Forelimb muscle (tissue), 1 donor: ENCODE measurements at regions not wholly inside any gene's neighbourhood (a gene's known extent, or its start where the extent isn't known, plus 50 kb on each side); places are given as distances from the start of the nearest gene placed in this dataset.
"Not testable (repeated sequence)": the region's sequence is repeated elsewhere in the genome, so short reads cannot be mapped to it uniquely, and the experiment has no call there.

Experiments
- DNase-seq: peaks from one replicate; pipeline ENCODE4 v3.0.0-alpha.2; 2013; ENCODE audit warnings: low read depth

GRCh38 chr20:55533632-55534031, 471.7 kb downstream of the CBLN4 start:
- no peak for DNase-seq

GRCh38 chr20:55530763-55531162, 474.6 kb downstream of the CBLN4 start:
- DNase-seq = no peak

- DNase-seq = no peak
Observed at GRCh38 chr20:55528482-55528881, 476.8 kb downstream of the CBLN4 start.

DNA sequence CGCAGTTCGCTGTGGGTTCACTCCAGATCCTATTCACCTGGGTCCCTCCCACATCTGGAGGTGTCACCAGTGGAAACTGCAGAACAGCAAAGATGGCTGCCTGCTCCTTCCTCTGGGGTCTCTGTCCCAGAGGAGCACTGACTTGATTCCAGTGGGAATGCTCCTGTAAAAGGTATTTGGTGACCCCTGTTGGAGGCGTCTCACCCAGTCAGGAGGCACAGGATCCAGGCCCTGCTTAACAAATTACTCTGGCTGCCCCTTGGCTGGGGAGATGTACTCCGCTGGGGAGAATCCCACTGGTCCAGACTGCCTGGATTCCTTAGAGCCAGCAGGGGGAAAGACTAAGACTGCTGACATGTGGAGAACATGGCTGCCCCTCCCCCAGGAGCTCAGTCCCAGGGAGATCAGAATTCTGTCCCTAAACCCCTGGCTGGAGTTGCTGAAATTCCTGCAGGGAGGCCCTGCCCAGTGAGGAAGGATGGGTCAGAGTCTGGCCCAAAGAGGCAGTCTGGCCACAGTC, 483.0 kb downstream of the CBLN4 start:
- no peak for DNase-seq

DNA sequence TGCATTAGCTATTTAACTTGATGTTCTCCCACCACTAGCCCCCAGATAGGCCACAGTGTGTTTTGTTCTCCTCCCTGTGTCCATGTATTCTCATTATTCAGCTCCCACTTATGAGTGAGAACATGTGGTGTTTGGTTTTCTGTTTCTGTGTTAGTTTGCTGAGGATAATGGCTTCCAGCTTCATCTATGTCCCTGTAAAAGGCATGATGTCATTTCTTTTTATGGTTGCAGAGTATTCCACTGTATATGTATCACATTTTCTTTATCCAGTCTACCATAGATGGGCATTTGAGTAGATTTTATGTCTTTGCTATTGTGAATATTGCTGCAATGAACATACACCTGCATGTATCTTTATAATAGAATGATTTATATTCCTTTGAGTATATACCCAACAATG, 487.7 kb downstream of the CBLN4 start:
- DNase-seq = not testable (repeated sequence)

DNA sequence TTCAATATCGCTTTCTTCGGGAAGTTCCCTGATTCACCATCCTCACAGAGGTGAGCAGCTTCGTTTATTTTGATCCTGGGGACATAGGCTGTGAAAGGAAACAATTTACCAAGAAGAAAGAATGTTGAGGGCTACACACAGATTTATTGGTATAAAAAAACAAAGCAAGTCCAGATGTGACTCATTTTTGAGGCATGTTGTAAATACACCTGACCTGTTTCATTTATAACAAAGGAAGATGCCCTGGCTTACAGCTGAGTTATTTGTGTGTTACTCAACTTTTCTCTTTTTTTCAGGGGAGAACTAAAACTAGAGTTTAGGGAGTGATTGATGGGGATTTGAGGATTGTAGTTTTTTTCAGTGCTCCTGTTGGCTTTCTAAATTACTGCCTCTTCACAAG, 489.5 kb downstream of the CBLN4 start:
- no peak for DNase-seq

- no peak for DNase-seq
Observed at GRCh38 chr20:55514531-55514930, 490.8 kb downstream of the CBLN4 start.

- DNase-seq = no peak
Observed at GRCh38 chr20:55513954-55514353, 491.4 kb downstream of the CBLN4 start.

DNA sequence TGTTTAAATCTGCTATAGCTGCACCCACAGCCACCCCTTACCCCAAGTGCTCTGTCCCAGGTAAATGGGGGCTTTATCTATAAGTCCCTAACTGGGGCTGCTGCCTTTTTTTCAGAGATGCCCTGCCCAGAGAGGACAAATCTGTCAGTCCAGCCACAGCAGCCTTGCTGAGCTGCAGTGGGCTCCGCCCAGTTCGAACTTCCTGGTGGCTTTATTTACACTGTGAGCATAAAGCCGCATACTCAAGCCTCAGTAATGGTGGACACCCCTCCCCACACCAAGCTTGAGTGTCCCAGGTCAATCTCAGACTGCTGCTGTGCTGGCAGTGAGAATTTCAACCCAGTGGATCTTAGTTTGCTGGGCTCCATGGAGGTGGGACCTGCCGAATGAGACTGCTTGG, 505.2 kb downstream of the CBLN4 start:
- DNase-seq = no peak

DNA sequence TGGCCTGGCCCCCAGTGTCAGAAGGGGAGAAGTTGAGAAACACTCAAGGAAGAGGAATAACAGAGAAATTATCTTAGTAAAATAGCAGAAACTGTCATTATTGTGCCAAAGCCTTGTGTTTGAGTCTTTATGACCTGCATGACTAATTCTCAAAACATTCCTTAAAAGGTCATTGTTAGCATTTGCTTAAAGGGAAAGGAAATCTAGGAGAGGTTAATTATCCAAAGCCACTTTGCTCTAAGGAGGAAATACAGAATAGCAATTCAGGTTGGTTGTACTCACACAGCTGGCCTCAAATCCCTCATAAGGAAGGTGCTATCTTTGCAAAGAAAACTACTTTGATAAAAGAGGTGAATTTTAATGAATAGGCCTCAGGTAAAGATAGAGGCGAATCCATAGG, 516.7 kb downstream of the CBLN4 start:
- DNase-seq = no peak

DNA sequence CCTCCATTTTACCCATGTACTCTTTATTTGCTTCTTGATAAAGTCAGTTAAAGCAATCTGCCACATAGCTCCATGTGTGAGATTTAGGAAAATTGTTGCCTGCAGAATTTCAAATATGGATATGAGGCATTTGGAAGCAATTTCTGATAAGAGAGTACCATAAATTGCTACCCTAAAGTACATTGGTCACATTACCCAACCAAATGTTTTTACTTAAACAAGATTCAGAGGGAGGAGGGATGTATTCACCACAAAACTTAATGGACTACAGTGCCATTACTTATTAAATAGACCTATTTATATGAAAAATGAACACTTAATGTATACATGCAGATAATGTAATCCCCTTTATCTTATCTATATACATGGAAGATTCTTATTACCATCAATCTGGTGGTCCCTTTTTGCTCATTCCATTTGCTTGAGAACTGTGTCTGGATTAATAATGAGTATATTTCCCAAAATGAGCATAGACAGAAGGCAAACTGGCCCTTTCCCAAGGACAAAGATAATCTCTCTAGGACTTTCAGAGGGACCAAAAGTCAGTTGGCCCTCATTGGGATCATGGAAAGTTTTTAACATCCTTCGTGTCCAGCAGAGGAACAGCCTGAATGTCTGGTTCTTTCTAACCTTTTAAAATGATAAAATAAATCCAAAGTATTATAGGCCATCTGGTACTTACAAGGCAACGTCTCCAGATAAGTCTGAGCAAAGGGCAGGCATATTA, 526.4 kb downstream of the CBLN4 start:
- DNase-seq = no peak

DNA sequence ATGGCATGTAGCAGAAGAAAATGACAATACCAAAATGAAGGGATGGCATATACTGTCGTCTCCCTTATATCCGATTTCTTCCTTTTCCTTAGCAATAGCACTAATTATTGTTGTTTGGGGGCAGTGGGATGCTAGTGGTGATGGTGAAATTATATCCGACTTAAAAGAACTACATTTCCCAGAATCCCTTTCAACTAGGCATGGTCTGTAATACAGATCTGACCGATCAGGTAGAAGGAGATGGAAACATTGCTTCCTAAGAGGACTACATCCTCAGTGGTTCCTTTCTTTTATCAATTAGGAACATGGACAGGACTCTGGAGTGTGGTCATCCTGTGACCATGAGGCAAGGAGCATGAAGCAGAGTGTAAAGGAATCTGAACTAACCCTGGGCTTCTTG, 532.6 kb downstream of the CBLN4 start:
- no peak for DNase-seq

DNA sequence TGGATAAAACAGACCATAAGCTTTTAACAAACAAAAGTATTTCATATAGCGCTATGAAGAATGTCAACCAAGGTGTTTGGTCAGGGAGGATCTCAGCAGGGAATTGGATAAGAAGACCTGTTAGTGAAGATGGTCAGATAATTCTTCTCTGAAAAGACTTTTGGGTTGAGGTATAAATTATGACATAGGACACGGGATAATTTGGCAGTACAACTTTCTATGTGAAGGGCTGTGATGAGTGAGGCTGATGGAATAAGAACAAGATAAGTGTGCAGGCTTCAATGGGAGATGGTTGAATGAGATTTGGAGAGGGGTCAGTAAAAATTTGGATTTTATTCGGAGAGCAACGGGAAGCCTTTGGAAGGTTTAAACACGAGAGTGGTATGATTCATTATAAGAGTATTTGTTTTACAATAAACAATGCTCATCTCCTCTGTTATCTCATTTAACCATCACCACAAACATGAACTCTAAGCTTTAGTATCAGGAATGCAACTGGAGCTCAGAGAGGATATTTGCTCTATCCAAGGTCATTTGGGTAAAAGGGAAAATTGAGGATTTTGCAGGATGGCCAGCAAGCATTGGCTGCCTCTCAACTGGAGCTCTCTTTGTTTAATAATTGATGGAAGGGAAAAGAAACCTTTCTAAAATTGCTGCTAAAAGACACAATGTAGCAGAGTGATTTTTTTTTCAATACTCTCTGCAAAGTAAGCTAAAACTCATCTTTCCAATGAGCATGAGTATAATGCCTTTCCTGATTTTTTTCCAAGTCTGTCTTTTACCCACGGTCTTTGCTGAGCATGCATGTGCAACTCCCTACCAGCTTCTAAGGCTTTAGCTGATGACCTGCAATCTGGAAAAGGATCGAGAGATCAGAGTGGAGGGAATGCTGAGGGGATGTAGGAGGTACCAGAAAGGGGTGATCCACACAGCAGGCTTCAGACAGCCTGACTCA, 534.0 kb downstream of the CBLN4 start:
- no peak for DNase-seq

GRCh38 chr20:55469074-55469473, 536.2 kb downstream of the CBLN4 start:
- no peak for DNase-seq

DNA sequence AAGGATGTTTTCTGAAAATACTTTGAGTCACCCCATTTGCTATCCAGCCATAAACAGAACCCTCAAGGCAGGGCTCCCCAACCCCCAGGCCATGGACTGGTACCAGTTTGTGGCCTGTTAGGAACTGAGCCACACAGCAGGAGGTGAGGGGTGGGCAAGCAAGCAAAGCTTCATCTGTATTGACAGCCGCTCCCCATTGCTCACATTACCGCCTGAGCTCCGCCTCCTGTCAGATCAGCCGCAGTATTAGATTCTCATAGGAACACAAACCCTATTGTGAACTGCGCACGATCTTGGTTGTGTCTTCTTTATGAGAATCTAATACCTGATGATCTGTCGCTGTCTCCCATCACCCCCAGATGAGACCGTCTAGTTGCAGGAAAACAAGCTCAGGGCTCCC, 543.8 kb downstream of the CBLN4 start:
- no peak for DNase-seq

GRCh38 chr20:55456316-55456940, 548.9 kb downstream of the CBLN4 start:
- DNase-seq = no peak

DNA sequence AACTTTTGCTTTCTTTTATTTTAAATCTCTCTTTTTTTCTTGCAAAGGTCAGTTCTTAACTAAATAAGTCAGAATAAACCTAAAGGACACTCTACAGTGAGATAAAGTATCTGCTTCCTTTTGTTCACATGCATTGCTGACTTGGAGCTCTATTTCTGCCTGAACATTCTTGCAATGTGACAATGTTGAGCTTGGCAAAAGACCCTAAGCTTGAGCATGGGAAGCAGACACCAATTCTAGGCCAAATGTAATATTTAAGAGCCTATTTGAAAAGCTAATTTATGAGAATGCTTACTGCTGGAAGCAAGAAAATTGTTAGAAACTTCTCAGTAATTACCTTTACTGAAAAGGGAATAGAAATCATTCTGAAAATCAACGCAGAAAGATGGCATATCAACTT, 556.2 kb downstream of the CBLN4 start:
- no peak for DNase-seq

DNA sequence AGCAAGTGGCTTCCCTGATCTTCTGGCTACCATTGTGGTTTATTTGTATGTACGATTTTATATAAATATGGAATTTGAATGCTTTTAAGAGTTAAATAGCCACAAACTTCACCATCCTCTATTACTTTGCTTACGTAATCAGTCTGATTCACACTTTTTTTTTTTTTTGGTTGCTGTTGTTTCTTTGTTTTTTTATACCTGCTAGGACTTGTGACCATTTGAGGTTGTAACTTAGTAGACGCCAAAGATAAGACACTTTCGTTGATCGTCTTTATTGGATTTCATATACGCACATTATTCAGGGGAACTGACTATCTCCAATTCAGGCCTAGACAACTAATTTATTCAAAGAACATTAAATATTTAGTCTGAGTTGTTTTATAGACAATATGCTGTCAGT, 559.0 kb downstream of the CBLN4 start:
- no peak for DNase-seq

DNA sequence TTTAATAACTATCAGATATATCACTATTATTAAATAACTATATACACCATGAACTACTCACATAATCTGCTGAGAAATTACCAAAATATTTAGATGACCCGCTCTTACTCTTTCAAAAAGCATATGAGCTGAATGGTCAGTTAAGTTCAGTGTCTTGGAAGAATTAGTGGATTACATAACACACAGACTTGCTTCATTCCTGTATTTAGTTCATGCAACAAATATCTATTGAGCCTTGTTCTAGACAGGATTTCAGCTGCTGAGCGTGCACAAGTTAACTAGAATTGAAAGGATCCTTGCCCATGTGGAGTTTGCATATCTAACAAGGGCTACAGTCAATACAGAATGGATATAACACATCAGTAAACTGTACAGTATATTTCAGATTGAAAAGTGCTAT, 566.2 kb downstream of the CBLN4 start:
- DNase-seq = no peak

GRCh38 chr20:55437798-55438415, 567.4 kb downstream of the CBLN4 start:
- DNase-seq = no peak

DNA sequence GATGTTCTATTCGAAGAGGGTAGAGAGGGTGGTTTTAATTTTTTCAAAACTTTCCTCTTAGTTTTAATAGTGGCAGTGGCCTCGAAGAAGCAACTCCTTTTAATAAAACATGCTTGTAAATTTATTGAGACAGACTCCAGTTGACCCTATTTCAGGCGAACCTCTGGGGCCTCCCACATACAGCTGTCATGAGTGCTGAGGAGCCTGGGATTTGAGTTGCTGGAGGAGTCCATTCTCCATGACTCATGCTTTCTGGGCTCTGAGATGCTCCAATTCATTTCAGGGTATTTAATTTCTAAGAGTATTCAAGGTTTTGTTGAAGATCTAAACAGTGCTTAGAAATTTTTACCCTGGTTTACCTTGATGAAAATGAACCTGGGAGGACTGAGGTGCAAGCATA, 580.4 kb downstream of the CBLN4 start:
- no peak for DNase-seq

- DNase-seq = no peak
Observed at GRCh38 chr20:55424476-55424875, 580.8 kb downstream of the CBLN4 start.
